H1 (cell line): ENCODE measurements at regions not wholly inside any gene's neighbourhood (a gene's known extent, or its start where the extent isn't known, plus 50 kb on each side); places are given as distances from the start of the nearest gene placed in this dataset.

Source experiments
- CTCF ChIA-PET: fragments of 300-600 bp; sonication (Branson Sonifier 250); formaldehyde crosslinking; loops from one replicate; lab custom pipeline; 2021; ENCODE audit not compliant: partially characterized antibody; lab: Charles Lee
- POLR2A ChIA-PET: fragments of 300-600 bp; sonication (Branson Sonifier 250); formaldehyde crosslinking; loops from one replicate; lab custom pipeline; 2021; ENCODE audit warnings: inconsistent platforms; ENCODE audit not compliant: partially characterized antibody; lab: Charles Lee
- DNase-seq, 2 experiments: peaks; one replicate each; pipeline versions ENCODE4 v3.0.0 to v3.0.0-alpha.2; 2010 to 2022; ENCODE audit warnings: low spot score in 2 of 2, low read depth in 1 of 2, mixed read lengths in 1 of 2
- FAIRE-seq: peaks from 2 replicates; lab custom pipeline; 2011; peaks lifted over from hg19 to GRCh38; lab: Jason Lieb, UNC
- H2AFZ ChIP-seq: 2 replicates; pipeline ENCODE4 v1.8.1; 2012; ENCODE audit warnings: low read length, inconsistent platforms
- H2AK5ac ChIP-seq: 2 replicates; pipeline ENCODE4 v1.6.1; 2013; ENCODE audit warnings: low read depth, low read length
- H2BK120ac ChIP-seq: replicated peaks from 2 replicates; pipeline ENCODE3; 2013; ENCODE audit warnings: low read depth, low read length, inconsistent platforms
- H2BK12ac ChIP-seq: 2 replicates; pipeline ENCODE4 v1.6.1; 2013; ENCODE audit warnings: low read depth, low read length
- H2BK15ac ChIP-seq: 2 replicates; pipeline ENCODE4 v1.6.1; 2013; ENCODE audit warnings: low read length
- H2BK20ac ChIP-seq: 2 replicates; pipeline ENCODE4 v1.6.1; 2013; ENCODE audit warnings: low read length
- H2BK5ac ChIP-seq: 2 replicates; pipeline ENCODE4 v1.6.1; 2013; ENCODE audit warnings: low read depth, low read length
- H3K14ac ChIP-seq: 2 replicates; pipeline ENCODE4 v1.6.1; 2013; ENCODE audit warnings: inconsistent platforms; ENCODE audit not compliant: insufficient read length
- H3K18ac ChIP-seq: 2 replicates; pipeline ENCODE4 v1.6.1; 2013; ENCODE audit warnings: low read length; ENCODE audit errors: extremely low read depth
- H3K23ac ChIP-seq: 2 replicates; pipeline ENCODE4 v1.6.1; 2013; ENCODE audit warnings: inconsistent platforms; ENCODE audit not compliant: insufficient read length
- H3K23me2 ChIP-seq: 2 replicates; pipeline ENCODE4 v1.6.1; 2013; ENCODE audit warnings: low read depth, low read length
- H3K27ac ChIP-seq: 2 replicates; pipeline ENCODE4 v1.6.1; 2011; ENCODE audit warnings: low read depth, low read length, inconsistent platforms
- H3K27me3 ChIP-seq, 4 experiments: replicated peaks in 1 of 4; 1 replicate in 1 of 4; 2 replicates in 3 of 4; pipeline versions ENCODE4 v1.6.1 to v1.8.1; 2011 to 2013; ENCODE audit warnings: low read length in 3 of 4, mild to moderate bottlenecking in 3 of 4, inconsistent platforms in 2 of 4, mixed read lengths in 2 of 4, moderate library complexity in 1 of 4; ENCODE audit not compliant: control insufficient read depth in 3 of 4, insufficient read depth in 3 of 4; ENCODE audit errors: extremely low read depth in 1 of 4
- H3K36me3 ChIP-seq, 4 experiments: 2 replicates each; pipeline versions ENCODE4 v1.6.1 to v1.8.1; 2011 to 2013; ENCODE audit warnings: mild to moderate bottlenecking in 4 of 4, low read length in 3 of 4, moderate library complexity in 2 of 4, control low read depth in 1 of 4, inconsistent platforms in 1 of 4; ENCODE audit not compliant: insufficient read depth in 4 of 4, control insufficient read depth in 2 of 4
- H3K4ac ChIP-seq: replicated peaks from 2 replicates; pipeline ENCODE3; 2013; ENCODE audit warnings: low read length, low read depth, mixed read lengths, inconsistent platforms; ENCODE audit not compliant: insufficient read length
- H3K4me1 ChIP-seq, 4 experiments: replicated peaks in 1 of 4; 1 replicate in 1 of 4; 2 replicates in 3 of 4; pipeline versions ENCODE4 v1.6.1 to v1.8.1; 2011 to 2013; ENCODE audit warnings: low read length in 3 of 4, inconsistent platforms in 2 of 4, mixed read lengths in 1 of 4; ENCODE audit not compliant: insufficient read depth in 4 of 4, control insufficient read depth in 3 of 4
- H3K4me2 ChIP-seq, 2 experiments: 2 replicates each; pipeline versions ENCODE4 v1.6.1 to v1.8.1; 2011 to 2013; ENCODE audit warnings: low read depth in 2 of 2, low read length in 2 of 2, control low read depth in 1 of 2, inconsistent platforms in 1 of 2, mild to moderate bottlenecking in 1 of 2; ENCODE audit not compliant: insufficient read depth in 1 of 2
- H3K4me3 ChIP-seq, 4 experiments: fragments of 200-600, 300-600 bp in 1 of 4; sonication (generic), shearing (Covaris generic), sonication (Bioruptor Twin) in 1 of 4; 2 replicates each; pipeline versions ENCODE4 v1.5.1 to v1.8.1; 2011 to 2016; ENCODE audit warnings: low read length in 4 of 4, low read depth in 3 of 4, control low read depth in 2 of 4, inconsistent platforms in 2 of 4, mild to moderate bottlenecking in 2 of 4, mixed read lengths in 1 of 4, moderate library complexity in 1 of 4; ENCODE audit not compliant: insufficient read depth in 2 of 4; ENCODE audit errors: extremely low read depth in 1 of 4
- H3K56ac ChIP-seq: replicated peaks from 2 replicates; pipeline ENCODE3; 2013; ENCODE audit warnings: low read depth, mild to moderate bottlenecking, mixed read lengths, low read length, inconsistent platforms; ENCODE audit not compliant: insufficient read length
- H3K79me1 ChIP-seq: 2 replicates; pipeline ENCODE4 v1.6.1; 2013; ENCODE audit warnings: low read depth, low read length, control low read depth
- H3K79me2 ChIP-seq, 2 experiments: 2 replicates each; pipeline versions ENCODE4 v1.6.1 to v1.8.1; 2012 to 2013; ENCODE audit warnings: low read length in 2 of 2, mild to moderate bottlenecking in 2 of 2, inconsistent platforms in 1 of 2; ENCODE audit not compliant: insufficient read depth in 2 of 2, control insufficient read depth in 1 of 2
- H3K9ac ChIP-seq, 4 experiments: replicated peaks in 1 of 4; 1 replicate in 1 of 4; 2 replicates in 3 of 4; pipeline versions ENCODE4 v1.6.1 to v1.8.1; 2011 to 2013; ENCODE audit warnings: low read depth in 3 of 4, low read length in 3 of 4, control low read depth in 2 of 4, mild to moderate bottlenecking in 2 of 4, moderate library complexity in 2 of 4, inconsistent platforms in 1 of 4; ENCODE audit errors: extremely low read depth in 1 of 4
- H3K9me3 ChIP-seq, 2 experiments: 2 replicates each; pipeline versions ENCODE4 v1.6.1 to v1.8.1; 2012 to 2013; ENCODE audit warnings: mild to moderate bottlenecking in 2 of 2, moderate library complexity in 2 of 2, control low read depth in 1 of 2, inconsistent platforms in 1 of 2, low read depth in 1 of 2, low read length in 1 of 2, mixed read lengths in 1 of 2; ENCODE audit not compliant: insufficient read depth in 2 of 2
- H4K20me1 ChIP-seq, 2 experiments: replicated peaks in 1 of 2; 2 replicates each; pipeline versions ENCODE3 to v1.8.1; 2011 to 2013; ENCODE audit warnings: inconsistent platforms in 2 of 2, low read length in 2 of 2, mild to moderate bottlenecking in 1 of 2; ENCODE audit not compliant: insufficient read depth in 2 of 2, control insufficient read depth in 1 of 2
- H4K5ac ChIP-seq: 2 replicates; pipeline ENCODE4 v1.6.1; 2013; ENCODE audit warnings: low read length, low read depth, mixed read lengths, inconsistent platforms; ENCODE audit not compliant: insufficient read length
- H4K8ac ChIP-seq: 2 replicates; pipeline ENCODE4 v1.8.0; 2013; ENCODE audit warnings: mild to moderate bottlenecking, moderate library complexity, low read length, inconsistent platforms; ENCODE audit not compliant: insufficient read depth; ENCODE audit errors: extremely low read depth
- H4K91ac ChIP-seq: replicated peaks from 2 replicates; pipeline ENCODE3; 2013; ENCODE audit warnings: low read length, mixed read lengths, inconsistent platforms; ENCODE audit not compliant: insufficient read length
- MAFK ChIP-seq: IDR thresholded peaks from 2 replicates; pipeline ENCODE4 v1.6.1; 2012; ENCODE audit warnings: low read depth, mild to moderate bottlenecking, improper control_type of control experiment, low read length
- WGBS, 2 experiments: shearing (Covaris generic) in 1 of 2; methylation state at CpG; one replicate each; pipeline versions ENCODE4 v1.1.6 to v1.1.7; 2013 to 2015; ENCODE audit warnings: low lambda C conversion rate in 2 of 2, mixed read lengths in 2 of 2, inconsistent platforms in 1 of 2, low coverage in 1 of 2, missing lambda C conversion rate in 1 of 2; ENCODE audit not compliant: insufficient replicate concordance in 2 of 2, insufficient coverage in 1 of 2, insufficient read length in 1 of 2; ENCODE audit errors: extremely low coverage in 1 of 2, missing lambda C conversion rate in 1 of 2; 5-methylcytosine and 5-hydroxymethylcytosine counted together

GRCh38 chrX:3195845-3196244, 150.6 kb downstream of the MXRA5 start:
- no peak for TF ChIP-seq MAFK
- H3K4me2 ChIP-seq, result no peak overlapping the region
- H3K4me1 ChIP-seq, result no peaks in the 10 kb centered on the region
- H2BK12ac ChIP-seq, result no peak overlapping the region
- WGBS, 2 experiments, result 86% methylated on average over 1 of the region's 1 CpG; no CpG with 5 or more reads in 1 of the 2 experiments
- no peak overlapping the region for H3K27ac ChIP-seq
- no peak overlapping the region for H2AK5ac ChIP-seq
- no peak overlapping the region for H2BK120ac ChIP-seq
- H3K79me1 ChIP-seq, result no peaks in the 10 kb centered on the region
- no peak overlapping the region for H2BK15ac ChIP-seq
- no peak overlapping the region for H3K4ac ChIP-seq
- no peaks in the 10 kb centered on the region for H3K79me2 ChIP-seq
- no peak overlapping the region for H3K9ac ChIP-seq
- FAIRE-seq, result no peak
- ChIA-PET POLR2A (no interaction called here), CTCF (no interaction called here)
- no peak overlapping the region for H3K18ac ChIP-seq
- no peaks in the 10 kb centered on the region for H3K23me2 ChIP-seq
- H3K36me3 ChIP-seq, result no peaks in the 10 kb centered on the region
- H4K91ac ChIP-seq, result no peak overlapping the region
- H3K4me3 ChIP-seq, result no peak overlapping the region
- H4K8ac ChIP-seq, result no peak overlapping the region
- no peak overlapping the region for H2BK20ac ChIP-seq
- no peak overlapping the region for H2BK5ac ChIP-seq
- no peak overlapping the region for H2AFZ ChIP-seq
- no peak overlapping the region for H3K23ac ChIP-seq
- no peak overlapping the region for H4K5ac ChIP-seq
- H3K56ac ChIP-seq, result no peak overlapping the region
- no peaks in the 10 kb centered on the region for H4K20me1 ChIP-seq
- H3K27me3 ChIP-seq, result no peaks in the 10 kb centered on the region
- H3K14ac ChIP-seq, result no peak overlapping the region
- no peaks in the 10 kb centered on the region for H3K9me3 ChIP-seq
- DNase-seq, result no peak
